ENCODE measurements at regions not wholly inside any gene's neighbourhood (a gene's known extent, or its start where the extent isn't known, plus 50 kb on each side); places are given as distances from the start of the nearest gene placed in this dataset.

DNA sequence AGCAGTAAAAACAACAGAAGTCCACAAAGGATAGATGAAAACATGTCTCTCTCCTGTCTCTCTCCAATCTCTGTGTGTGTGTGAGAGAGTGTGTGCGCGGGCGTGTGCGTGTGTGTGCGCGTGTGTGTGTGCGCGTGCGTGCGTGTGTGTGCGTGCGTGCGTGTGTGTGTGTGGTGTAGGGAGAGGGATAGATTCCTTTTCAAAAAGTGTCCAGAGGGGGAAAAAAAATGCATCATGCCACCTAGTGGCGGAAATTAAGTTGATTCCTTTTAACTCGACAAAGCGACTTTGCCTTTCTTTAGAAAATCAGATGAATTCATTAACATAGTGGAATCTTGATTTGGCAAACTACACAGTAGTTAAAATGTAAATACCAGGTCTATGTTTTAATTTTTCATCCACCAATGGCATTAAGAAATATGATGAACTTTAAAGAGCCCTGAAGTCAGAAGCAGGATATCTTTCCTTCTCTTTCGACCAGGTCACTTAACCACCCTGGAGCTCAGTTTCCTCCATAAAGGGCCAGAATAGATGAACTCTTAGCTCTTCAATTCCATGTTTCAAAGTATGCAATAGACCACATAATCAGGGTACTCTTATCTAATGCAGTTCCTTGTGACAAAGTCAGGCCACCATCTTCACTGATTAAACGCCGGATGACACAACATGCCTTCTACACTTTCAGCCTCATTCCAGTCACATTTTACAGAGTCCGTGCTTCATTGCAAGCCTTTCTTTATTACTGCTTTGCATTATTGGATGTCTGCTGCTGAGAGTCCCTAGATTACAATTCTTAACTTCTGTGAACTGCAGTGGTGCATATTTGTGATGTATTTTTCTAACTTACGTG lies 162.8 kb downstream of the FBXO8 start:
- no peak for DNase-seq

GRCh38 chr4:174119830-174120229 lies 163.6 kb downstream of the FBXO8 start:
- no peak for DNase-seq

- DNase-seq, result no peak
Observed at GRCh38 chr4:174119051-174119450, 164.4 kb downstream of the FBXO8 start.

DNA sequence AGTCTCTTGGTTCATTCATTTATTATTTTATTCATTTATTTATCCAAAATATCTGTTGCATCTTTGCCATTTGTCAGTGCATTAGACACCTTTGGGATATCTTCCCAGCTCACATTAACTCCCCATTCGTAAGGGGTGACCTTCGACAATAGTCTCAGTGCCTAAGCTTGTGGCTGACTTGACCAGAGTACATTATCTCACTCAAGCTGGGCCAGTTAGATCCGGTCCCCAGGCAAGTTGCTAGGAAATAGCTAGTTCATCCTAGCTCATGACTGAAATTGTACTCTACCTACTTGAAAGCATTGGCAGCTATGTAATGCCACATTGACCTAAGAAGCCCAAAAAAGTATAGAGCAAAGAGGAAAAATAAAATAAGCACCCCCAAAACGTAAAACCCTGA lies 165.3 kb downstream of the FBXO8 start:
- DNase-seq, result no peak

DNA sequence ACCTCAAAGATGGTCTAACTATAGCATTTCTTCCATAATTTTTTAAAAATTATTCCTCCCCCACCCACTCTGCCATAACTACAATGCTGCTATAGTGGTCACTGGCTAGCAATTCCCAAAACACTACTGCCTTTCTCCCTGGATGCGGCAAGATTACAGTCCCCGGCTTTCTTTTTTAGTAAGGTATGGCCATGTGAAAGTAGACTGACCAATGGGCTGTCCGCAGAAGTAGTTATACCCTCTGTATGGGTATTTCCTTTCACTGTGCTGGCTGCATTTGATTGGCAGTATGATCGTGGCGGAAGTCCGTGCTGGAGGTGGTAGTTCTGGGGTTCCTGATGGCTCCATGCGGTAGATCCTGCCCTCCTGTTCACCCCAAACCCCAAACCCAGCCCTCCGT lies 166.0 kb downstream of the FBXO8 start:
- DNase-seq, result no peak

GRCh38 chr4:174116021-174116420 lies 167.4 kb downstream of the FBXO8 start:
- no peak for DNase-seq

DNA sequence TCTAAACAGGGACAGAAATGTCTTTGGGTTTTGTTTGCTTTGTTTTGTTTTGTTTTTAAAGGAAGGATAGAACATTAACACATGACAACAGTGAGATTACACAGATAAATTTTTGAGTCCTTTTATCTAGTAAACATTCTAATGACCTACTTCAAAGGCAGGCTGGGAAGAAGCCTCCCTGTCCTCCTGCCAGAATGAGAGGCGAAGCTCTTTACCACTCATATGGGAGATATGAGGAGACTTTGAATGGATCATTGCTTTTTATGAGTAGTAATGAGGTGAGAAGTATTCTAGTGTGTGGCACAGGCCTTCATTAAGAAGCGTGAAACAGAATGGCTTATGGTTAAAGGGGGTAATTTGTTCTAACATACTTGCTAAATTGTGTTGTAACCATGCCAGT lies 172.0 kb downstream of the FBXO8 start:
- DNase-seq, result no peak

DNA sequence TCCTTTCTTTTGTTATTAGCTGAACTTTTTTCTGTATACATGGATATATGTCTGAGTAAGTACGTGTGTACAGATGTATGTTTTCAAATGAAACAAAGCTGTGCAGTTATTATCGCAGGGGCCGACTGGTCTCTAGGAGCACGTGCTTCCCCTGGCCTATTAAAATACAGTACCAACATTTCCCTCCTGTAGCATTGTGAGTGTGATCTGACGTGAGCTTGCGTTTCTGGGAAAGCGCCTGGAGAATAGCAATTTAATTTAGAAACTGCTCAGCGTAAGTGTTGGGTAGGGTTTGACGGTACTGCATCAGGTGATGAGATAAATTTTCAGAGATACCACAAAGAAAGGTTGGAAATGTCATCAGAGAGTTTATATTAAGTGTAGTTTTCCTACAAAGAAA lies 173.3 kb downstream of the FBXO8 start:
- DNase-seq, result no peak

DNA sequence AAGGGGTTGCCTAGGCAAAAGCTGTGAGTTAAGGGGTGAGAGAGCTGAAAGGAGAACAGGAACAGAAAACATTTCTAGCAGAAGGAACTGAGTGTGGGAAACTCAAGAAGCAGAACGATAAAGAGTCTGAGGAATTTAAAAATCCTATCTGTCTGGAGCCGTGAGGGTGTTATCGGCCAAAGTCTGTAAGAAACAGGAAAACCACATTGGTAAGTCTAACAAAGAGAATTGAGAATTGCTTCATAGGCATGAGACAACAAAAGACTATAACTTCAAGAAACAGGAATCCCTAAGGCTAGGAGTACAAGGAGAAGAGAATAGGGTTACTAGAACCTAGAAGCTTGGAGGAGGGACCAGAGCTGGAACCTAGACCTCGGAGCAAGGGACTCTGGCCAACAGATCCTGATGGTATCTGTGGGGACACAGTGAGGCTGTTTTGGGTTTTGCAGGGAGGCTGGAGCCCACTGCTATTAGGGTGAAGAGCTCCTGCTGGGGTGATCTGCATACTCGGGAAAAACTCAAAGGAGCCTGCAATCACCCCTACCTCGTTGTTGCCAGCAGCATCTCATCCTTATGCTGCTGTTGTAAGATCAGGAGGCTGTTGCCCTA lies 175.6 kb downstream of the FBXO8 start:
- no peak for DNase-seq

GRCh38 chr4:174105202-174105601 lies 178.3 kb downstream of the FBXO8 start:
- no peak for DNase-seq

DNA sequence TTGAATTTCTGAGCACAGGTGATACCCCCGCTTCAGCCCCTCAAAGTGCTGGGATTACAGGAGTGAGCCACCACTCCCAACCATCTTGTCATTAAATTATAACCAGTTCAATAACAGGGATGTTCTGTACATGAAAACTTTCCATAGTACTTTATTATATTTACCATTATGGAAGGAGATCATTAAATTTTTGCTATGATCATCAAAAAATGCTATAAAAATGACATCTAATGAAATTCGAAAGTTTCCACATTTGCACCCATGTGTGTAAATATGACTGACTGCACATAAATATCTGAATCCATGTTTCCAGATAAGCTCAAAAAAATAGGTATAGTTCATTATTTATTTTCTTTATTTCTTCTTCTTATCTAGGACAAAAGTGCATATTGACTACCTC lies 182.6 kb downstream of the FBXO8 start:
- no peak for DNase-seq

- no peak for DNase-seq
Observed at GRCh38 chr4:174099712-174100111, 183.8 kb downstream of the FBXO8 start.

GRCh38 chr4:174096999-174097398 lies 186.5 kb downstream of the FBXO8 start:
- no peak for DNase-seq

DNA sequence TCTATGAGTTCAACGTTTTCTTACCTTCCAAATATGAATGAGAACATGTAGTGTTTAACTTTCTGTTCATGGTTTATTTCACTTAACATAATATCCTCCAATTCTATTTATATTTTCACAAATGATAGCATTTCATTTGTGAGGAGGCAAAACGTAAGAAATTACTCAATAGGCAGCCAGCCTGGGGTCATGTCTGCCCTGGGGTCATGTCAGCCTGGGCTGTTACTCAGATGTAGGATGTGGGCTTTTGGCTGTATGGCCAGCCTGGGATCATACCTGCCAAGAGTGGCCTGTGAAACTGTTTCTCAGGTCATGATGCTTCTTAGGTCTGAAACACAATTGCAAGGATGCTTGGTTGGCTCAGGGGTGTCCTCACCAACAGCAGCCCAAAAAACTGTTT lies 187.0 kb downstream of the FBXO8 start:
- DNase-seq, result no peak

- no peak for DNase-seq
Observed at GRCh38 chr4:174091130-174091529, 192.3 kb downstream of the FBXO8 start.

GRCh38 chr4:174089711-174090110 lies 193.8 kb downstream of the FBXO8 start:
- DNase-seq, result no peak

- no peak for DNase-seq
Observed at GRCh38 chr4:174088795-174089194, 194.7 kb downstream of the FBXO8 start.

GRCh38 chr4:174086829-174087799 lies 196.4 kb downstream of the FBXO8 start:
- no peak for DNase-seq

- DNase-seq, result no peak
Observed at GRCh38 chr4:174084981-174085380, 198.5 kb downstream of the FBXO8 start.

DNA sequence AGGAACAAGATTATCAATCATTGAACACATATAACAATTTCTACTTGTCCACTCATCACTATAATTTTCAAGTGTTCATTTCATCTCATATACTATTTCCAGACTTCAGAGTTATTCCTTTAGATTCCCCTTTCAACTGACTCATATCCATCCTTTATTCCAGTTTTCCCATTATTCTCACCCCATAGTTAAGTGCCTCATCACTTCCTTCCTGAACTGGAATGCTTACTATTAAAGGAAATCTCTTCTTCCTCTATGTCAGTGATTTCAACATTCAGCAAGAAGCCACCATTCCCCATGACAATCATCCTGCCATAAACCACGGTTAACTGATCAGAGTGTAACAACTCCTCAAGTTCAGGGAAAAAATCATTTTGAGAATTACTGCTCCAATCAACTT lies 198.9 kb downstream of the FBXO8 start:
- DNase-seq, result no peak

DNA sequence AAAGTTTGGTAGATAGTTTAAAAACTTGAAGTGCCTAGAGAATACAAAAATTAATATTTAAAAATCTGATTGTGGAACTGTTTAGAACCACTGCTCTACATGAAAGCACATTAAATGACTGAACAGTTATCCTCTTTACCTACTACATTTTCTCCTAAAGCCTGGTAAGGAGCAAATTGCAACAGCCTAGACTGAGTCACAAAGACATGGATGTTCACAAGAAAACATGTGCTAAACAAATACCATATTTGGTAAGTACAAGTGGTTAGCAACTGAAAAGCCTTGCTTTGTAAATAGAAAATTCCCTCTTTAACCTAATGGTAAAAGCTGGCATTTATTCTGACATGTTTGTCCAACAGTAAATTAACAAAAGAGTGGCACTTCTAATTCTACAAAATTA lies 203.1 kb downstream of the FBXO8 start:
- DNase-seq, result no peak

GRCh38 chr4:174071595-174071994 lies 211.9 kb downstream of the FBXO8 start:
- no peak for DNase-seq

GRCh38 chr4:174069848-174070330 lies 213.6 kb downstream of the FBXO8 start:
- DNase-seq, result no peak

Measured in SIG-M5 (cell line).